Natural killer cell (primary cell): ENCODE measurements at regions not wholly inside any gene's neighbourhood (a gene's known extent, or its start where the extent isn't known, plus 50 kb on each side); places are given as distances from the start of the nearest gene placed in this dataset.

Experiments
- ATAC-seq, 3 donors: fragments of 150-1000 bp in 2 of 3; fragments of 200-7000 bp in 1 of 3; cut with Tn5 transposase; 1 replicate in 1 of 3; 2 replicates in 2 of 3; pipeline ENCODE4 v1.10.0; 2021; ENCODE audit warnings: mild to moderate bottlenecking in 2 of 3, moderate library complexity in 2 of 3
- DNase-seq, 2 donors: peaks; one replicate each; pipeline versions ENCODE4 v3.0.0 to v3.0.0-alpha.2; 2013 to 2021; ENCODE audit warnings: mixed read lengths in 1 of 2
- H3K27ac ChIP-seq: one replicate; pipeline ENCODE4 v1.5.1; 2013; ENCODE audit warnings: mild to moderate bottlenecking, low read length
- H3K27me3 ChIP-seq: one replicate; pipeline ENCODE4 v1.6.1; 2013; ENCODE audit warnings: low read length; ENCODE audit not compliant: control insufficient read depth, insufficient read depth
- H3K36me3 ChIP-seq: one replicate; pipeline ENCODE4 v1.6.1; 2013; ENCODE audit warnings: low read length; ENCODE audit not compliant: control insufficient read depth, insufficient read depth
- H3K4me1 ChIP-seq: one replicate; pipeline ENCODE4 v1.6.1; 2013; ENCODE audit warnings: low read length; ENCODE audit not compliant: control insufficient read depth, insufficient read depth
- H3K4me3 ChIP-seq: one replicate; pipeline ENCODE4 v1.5.1; 2013; ENCODE audit warnings: low read length
- H3K9me3 ChIP-seq: one replicate; pipeline ENCODE4 v1.6.1; 2013; ENCODE audit warnings: low read length; ENCODE audit not compliant: control insufficient read depth, insufficient read depth
- H3K27ac Mint-ChIP-seq, 2 donors: one replicate each; pipeline ENCODE4 v1.8.0; 2022; ENCODE audit warnings: mild to moderate bottlenecking in 2 of 2, mixed read lengths in 2 of 2, moderate library complexity in 1 of 2
- H3K27me3 Mint-ChIP-seq, 2 donors: one replicate each; pipeline ENCODE4 v1.8.0; 2022; ENCODE audit warnings: low read depth in 2 of 2, mixed read lengths in 2 of 2
- H3K36me3 Mint-ChIP-seq: one replicate; pipeline ENCODE4 v1.8.0; 2022; ENCODE audit warnings: mixed read lengths
- H3K4me1 Mint-ChIP-seq, 2 donors: one replicate each; pipeline ENCODE4 v1.8.0; 2022; ENCODE audit warnings: mixed read lengths in 2 of 2
- H3K4me3 Mint-ChIP-seq: one replicate; pipeline ENCODE4 v1.8.0; 2022; ENCODE audit warnings: mild to moderate bottlenecking, moderate library complexity, mixed read lengths
- H3K9me3 Mint-ChIP-seq, 2 donors: one replicate each; pipeline ENCODE4 v1.8.0; 2022; ENCODE audit warnings: mixed read lengths in 2 of 2
- CTCF ChIP-seq: fragments of 200-600 bp; IDR thresholded peaks from one replicate; pipeline ENCODE4 v1.8.0; 2022; ENCODE audit warnings: antibody characterized with exemption
- WGBS: methylation state at CpG from one replicate; pipeline ENCODE4 v1.1.7; 2013; ENCODE audit warnings: missing lambda C conversion rate; ENCODE audit not compliant: insufficient coverage; 5-methylcytosine and 5-hydroxymethylcytosine counted together
- intact Hi-C: fragments of 100-400 bp; cut with micrococcal nuclease; formaldehyde crosslinking; loops from one replicate; pipeline ENCODE4 v1.14.2; 2022

GRCh38 chr16:54455030-54455725, 168.6 kb upstream of the IRX3 start:
- H3K36me3 Mint-ChIP-seq = no peaks in the 10 kb centered on the region
- no peaks in the 10 kb centered on the region for H3K4me1 Mint-ChIP-seq
- Histone ChIP-seq H3K27ac (no peak overlapping the region), H3K4me3 (no peak overlapping the region), H3K9me3 (no peaks in the 10 kb centered on the region), H3K27me3 (no peaks in the 10 kb centered on the region), H3K36me3 (no peaks in the 10 kb centered on the region), H3K4me1 (no peaks in the 10 kb centered on the region)
- no peak for DNase-seq
- H3K4me3 Mint-ChIP-seq = no peak overlapping the region
- no peak for TF ChIP-seq CTCF
- no peaks in the 10 kb centered on the region for H3K9me3 Mint-ChIP-seq
- peaks cover 6 to 13% of the 10 kb centered on the region in 2 donors for H3K27me3 Mint-ChIP-seq
- ATAC-seq = no peak
- intact Hi-C loops = no loop called here
- 75% methylated on average over 12 of the region's 12 CpGs for WGBS
- H3K27ac Mint-ChIP-seq = no peak overlapping the region

GRCh38 chr16:54454616-54455015, 168.0 kb upstream of the IRX3 start:
- peaks cover 7 to 13% of the 10 kb centered on the region in 2 donors for H3K27me3 Mint-ChIP-seq
- ATAC-seq (no peak), DNase-seq (no peak)
- 34% methylated on average over 8 of the region's 8 CpGs for WGBS
- no peaks in the 10 kb centered on the region for H3K9me3 ChIP-seq
- no peak overlapping the region for H3K4me3 ChIP-seq
- no peaks in the 10 kb centered on the region for H3K4me1 Mint-ChIP-seq
- H3K4me3 Mint-ChIP-seq = no peak overlapping the region
- intact Hi-C loops = no loop called here
- H3K36me3 Mint-ChIP-seq = no peaks in the 10 kb centered on the region
- no peaks in the 10 kb centered on the region for H3K9me3 Mint-ChIP-seq
- no peaks in the 10 kb centered on the region for H3K27me3 ChIP-seq
- no peaks in the 10 kb centered on the region for H3K36me3 ChIP-seq
- no peak for TF ChIP-seq CTCF
- no peak overlapping the region for H3K27ac ChIP-seq
- no peak overlapping the region for H3K27ac Mint-ChIP-seq
- no peaks in the 10 kb centered on the region for H3K4me1 ChIP-seq

GRCh38 chr16:54453871-54454270, 167.3 kb upstream of the IRX3 start:
- H3K4me3 ChIP-seq = no peak overlapping the region
- Mint-ChIP-seq H3K9me3 (no peaks in the 10 kb centered on the region), H3K4me1 (no peaks in the 10 kb centered on the region), H3K27me3 (peaks cover 13% of the 10 kb centered on the region in 2 donors), H3K27ac (no peak overlapping the region), H3K4me3 (no peak overlapping the region), H3K36me3 (no peaks in the 10 kb centered on the region)
- intact Hi-C loops = no loop called here
- no peak for ATAC-seq
- H3K9me3 ChIP-seq = no peaks in the 10 kb centered on the region
- H3K4me1 ChIP-seq = no peaks in the 10 kb centered on the region
- no peak overlapping the region for H3K27ac ChIP-seq
- WGBS = 94% methylated on average over 2 of the region's 2 CpGs
- no peaks in the 10 kb centered on the region for H3K36me3 ChIP-seq
- no peak for DNase-seq
- no peak for TF ChIP-seq CTCF
- no peaks in the 10 kb centered on the region for H3K27me3 ChIP-seq
